Activated effector memory CD4-positive, alpha-beta T cell treated with anti-CD3 and anti-CD28 coated beads, Interleukin-2, amount 50 U/mL, for 16 hours (primary cell): ENCODE measurements at regions not wholly inside any gene's neighbourhood (a gene's known extent, or its start where the extent isn't known, plus 50 kb on each side); places are given as distances from the start of the nearest gene placed in this dataset.

ENCODE experiments used
- DNase-seq: peaks from one replicate; pipeline ENCODE4 v3.0.0-alpha.2; 2020

DNA sequence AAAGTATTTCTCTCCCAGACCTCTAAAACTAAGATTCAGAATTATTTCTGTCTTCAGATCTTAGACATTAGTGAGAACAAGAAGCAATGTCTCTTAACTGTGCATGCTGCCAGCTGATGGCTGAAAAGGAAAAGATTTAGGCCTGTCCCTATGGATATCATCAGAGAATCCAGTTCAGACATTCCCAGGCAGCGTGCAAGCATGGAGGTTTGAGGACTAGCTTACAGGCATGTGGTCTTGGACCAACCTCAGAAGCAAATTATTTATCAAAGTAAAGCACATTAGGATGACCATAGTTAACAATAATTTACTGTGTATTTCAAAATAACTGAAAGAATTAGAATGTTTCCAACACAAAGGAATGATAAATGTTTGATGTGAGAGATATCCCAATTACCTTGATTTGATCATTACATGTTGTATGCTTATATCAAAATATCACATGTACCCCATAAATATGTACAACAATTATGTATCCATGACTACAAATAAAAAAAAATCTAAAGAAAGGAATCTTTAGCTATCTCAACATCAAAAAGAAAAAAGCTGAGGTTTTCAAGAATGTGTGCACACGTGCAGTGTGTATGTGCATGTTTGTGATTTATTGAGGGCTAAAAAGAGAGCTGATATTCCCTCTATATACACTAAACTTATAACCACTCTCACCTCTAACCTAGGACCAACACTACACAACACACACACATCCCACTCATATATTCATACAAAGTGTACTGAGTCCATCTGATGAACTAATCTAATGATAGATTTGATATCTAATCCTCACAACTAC lies 108.9 kb upstream of the THBS1 start:
- no peak for DNase-seq

GRCh38 chr15:39472621-39473297 lies 108.1 kb upstream of the THBS1 start:
- DNase-seq: no peak

DNA sequence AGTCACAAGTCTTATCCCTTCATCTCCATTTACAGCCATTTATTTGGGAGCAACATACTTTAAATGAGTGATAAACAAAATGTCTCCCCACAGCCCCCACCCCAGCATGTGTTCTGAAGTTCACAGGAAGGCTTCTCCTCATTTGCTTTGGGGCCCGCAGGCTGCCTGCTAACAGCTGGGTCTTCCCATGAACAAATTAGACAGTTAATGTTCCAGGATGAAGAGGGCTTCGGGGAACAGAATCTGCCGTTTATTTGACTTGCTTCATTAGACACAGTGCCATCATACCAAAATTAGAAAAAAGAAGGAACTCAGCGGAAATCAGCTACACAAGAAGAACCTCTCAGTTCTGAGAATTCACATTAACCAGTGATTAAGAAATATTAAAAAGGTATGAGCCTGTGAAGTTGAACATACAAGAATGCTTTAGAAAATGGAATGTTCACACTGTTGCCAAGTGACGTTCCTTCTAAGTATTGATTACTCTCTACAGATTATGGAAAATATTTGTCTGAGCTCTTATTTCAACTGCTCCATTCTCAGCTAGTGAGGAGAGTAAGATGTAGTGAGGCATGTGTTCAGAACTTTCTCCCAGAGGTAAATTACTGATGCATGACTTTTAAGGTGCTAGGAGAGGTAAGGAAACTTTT lies 107.5 kb upstream of the THBS1 start:
- no peak for DNase-seq

- no peak for DNase-seq
Observed at GRCh38 chr15:39474657-39475056, 106.2 kb upstream of the THBS1 start.

GRCh38 chr15:39478996-39479395 lies 101.9 kb upstream of the THBS1 start:
- DNase-seq: no peak

DNA sequence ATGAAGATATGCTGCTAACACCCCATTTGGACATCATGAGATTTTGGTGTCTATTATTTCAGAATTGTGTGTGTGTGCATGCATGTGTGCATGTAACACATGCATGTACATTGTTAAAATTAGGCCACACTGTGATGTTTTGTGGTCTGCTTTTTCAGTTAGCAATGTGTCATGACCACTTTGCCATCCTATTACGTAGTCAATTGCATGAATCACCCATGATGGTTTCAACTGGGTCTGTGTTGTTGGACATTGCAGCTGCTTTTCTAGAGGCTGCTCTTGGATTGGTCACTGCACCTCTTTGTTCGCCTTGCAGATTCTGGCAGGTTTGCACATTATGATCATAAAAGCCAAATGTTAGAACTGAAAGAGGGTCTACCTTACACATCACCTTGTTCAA lies 101.0 kb upstream of the THBS1 start:
- no peak for DNase-seq

- no peak for DNase-seq
Observed at GRCh38 chr15:39482459-39482858, 98.4 kb upstream of the THBS1 start.

DNA sequence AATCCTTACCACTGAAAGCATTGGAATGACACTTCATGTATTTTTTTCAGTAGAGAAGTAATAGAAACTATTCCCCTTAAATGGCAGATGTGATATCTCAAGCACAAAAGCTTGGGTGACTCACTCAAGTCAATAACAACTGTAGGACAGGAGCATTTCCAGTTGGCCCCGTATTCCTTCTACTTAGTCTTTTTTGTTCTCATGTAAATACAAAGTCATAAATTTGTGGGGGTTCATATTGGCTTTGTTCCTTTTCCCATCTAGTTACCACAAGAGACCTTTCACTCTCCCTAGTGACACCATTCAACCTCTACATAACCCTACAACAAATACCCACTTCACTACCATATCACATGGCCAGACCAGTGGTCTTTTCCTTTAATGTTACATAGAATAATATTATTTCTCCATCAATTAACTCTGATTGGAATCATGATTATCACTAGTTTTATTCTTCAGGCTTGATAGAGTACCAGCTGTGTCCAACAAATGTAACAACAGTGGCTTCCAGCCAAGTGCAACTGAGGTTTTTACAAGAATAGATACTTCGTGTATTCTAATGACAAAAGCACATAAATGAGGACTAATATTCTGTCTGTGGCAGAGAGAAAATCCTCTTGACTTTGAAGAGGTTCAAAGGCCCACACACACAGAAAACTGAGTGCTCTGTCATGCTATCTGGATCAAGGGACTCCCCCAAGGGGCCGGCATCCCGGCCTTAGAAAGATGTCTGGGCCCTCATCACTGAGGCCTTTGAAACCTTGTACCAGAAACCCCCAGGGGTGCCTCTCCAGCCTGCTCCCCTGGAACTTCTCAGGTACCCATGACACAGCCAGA lies 94.0 kb upstream of the THBS1 start:
- no peak for DNase-seq

- no peak for DNase-seq
Observed at GRCh38 chr15:39487458-39487735, 93.5 kb upstream of the THBS1 start.

DNA sequence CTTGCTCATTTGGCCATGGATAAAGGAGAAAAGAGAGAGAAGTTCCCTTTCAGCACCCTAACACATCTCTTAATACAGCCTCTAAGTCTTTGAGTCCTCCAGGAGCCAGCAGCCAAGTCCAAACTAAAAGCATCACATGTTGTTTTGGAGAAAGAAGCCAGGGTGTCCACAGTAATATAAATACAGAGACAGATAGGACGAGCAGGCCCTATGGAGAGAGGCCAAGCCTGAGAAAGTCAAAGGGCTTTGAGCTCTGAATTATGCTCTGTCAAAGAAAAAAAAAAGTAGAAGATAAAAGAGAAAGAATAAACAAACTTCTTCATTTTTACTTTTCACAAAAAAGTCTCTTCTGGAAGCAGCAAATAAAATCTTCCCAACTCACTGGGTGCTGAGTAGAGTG lies 92.4 kb upstream of the THBS1 start:
- DNase-seq: no peak

- DNase-seq: no peak
Observed at GRCh38 chr15:39488961-39489360, 91.9 kb upstream of the THBS1 start.

DNA sequence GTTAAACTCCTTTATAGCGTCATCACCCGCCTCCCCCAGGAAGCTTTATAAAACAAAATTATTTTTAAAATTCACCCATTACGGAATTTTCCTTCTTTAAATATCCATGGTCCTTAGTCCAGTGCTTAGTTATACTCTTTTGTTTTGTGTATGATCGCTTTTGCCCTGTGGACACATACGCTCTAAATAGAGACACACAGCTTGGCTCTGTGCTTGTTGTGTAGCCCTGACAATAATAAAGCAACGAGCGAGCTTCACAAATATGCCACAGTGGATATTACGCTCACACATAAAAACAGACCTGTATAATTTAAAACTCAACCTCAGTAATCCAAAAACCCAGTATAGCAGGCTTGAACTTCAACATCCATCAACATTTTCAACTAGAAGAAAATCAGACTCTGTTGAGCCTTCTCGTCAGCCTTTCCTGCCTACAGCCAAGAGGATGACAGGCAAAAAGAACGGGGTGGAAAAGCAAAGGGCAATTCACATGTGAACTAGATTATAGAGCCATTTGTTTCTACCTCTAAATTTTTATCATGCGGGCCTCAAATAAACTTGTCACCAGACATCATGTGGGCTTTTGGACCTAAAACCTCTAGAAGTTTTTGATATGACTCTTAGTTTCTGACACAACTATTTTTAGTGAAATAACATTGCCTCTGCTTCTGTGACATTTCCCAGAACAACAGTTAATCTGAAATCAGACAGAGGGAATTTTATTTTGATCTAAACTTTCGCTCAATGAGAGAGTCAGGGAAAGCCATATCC lies 89.6 kb upstream of the THBS1 start:
- no peak for DNase-seq

DNA sequence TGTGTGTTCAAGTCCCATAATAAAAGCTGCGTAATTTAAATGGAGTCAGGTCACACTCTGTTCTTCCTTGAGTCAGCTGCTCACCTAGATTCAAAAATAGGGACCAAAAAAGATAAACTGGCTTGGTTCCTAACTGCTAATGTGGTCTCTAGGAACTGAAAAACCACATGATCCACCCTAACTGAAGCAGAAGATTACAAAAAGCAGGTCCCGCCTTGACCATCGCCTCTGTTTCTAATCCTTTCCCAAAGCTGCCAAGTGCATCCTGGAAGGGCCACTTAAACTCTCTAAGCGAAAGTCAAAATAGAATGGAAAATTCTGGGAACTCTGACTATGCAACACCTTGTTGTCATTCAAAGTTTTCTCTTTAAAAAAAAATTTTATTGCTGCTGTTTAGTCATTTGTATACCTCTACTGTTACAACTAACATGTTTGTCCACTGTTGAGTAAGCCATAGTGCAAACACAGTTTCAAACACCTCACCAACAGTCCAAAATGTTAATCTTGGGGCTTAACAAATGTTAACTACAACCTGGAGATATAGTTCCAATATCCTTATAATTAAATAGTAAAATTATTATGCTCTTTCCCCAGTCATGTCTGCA lies 88.9 kb upstream of the THBS1 start:
- no peak for DNase-seq

DNA sequence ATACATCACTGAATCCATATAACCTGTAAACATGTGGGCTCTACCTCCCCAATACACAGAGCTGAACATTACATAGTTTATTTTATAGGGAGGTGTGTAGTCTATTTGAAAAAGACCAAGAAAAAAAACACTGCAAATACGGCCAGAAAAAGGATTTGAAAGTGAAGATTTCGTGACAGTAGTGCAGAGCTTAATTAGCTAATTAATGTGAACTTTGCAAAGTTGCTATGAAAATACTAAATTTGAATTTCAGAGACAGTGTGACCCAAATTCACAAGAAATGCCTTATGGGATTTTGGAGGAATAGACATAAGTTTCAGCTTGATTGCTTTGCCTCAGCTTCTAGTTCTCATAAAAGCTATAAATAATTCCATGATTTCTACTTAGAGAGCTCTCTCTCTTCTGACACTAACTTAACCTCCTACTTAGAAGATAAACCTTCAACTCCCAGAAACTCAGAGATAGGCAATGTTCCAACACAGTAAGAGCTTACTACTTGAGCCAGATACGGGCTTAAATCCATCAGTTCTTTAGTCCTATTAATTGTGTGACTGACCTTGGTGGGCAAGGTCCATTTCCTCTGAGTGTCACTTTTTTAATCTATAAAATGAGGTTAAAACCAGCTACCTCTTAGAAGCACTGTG lies 87.3 kb upstream of the THBS1 start:
- DNase-seq: no peak

GRCh38 chr15:39494462-39494861 lies 86.4 kb upstream of the THBS1 start:
- no peak for DNase-seq

DNA sequence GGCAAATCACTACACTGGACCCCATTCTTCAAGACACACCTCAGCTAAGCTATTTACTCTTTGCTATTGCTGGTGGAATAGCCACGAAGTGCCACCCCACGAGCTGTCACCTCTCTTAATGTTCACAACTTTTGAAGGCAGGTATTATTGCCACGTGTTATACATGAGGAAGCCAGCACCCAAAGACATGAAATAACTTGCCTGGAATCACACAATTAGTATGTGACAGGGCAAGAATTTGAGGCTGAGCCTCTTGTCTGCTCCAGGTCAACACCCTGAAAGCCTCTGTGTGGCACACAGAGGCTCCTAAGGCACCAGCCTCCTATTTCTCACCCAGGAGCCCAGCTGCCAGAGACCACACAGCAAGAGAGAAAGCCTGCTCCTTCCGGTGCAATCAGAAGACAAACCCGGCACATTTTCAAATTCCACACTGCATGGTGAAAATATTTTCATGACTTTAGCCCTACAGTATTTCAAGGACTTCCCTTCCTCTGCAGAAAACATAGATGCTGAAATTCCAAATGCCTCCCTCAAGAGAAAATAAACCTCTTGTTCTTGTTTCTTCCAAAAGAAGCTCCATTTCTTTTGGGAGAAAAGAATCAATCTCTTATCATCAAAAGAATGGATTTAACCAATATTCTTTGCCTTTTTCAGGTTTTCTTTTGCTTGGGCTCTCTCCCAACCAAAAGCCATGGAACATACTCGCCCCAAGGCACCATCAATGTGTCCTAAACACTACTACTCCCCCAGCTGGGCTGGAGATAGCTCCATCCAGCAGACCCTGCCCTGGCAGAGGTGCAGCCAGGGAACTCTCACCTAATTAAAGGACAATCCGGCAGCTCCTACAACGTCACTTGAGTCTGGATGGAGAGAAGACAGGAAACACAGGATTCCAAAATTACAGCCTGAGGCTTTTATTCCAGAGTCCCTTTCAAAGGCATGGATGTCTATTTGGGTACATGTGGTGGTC lies 84.7 kb upstream of the THBS1 start:
- no peak for DNase-seq

GRCh38 chr15:39497016-39497758 lies 83.7 kb upstream of the THBS1 start:
- no peak for DNase-seq

DNA sequence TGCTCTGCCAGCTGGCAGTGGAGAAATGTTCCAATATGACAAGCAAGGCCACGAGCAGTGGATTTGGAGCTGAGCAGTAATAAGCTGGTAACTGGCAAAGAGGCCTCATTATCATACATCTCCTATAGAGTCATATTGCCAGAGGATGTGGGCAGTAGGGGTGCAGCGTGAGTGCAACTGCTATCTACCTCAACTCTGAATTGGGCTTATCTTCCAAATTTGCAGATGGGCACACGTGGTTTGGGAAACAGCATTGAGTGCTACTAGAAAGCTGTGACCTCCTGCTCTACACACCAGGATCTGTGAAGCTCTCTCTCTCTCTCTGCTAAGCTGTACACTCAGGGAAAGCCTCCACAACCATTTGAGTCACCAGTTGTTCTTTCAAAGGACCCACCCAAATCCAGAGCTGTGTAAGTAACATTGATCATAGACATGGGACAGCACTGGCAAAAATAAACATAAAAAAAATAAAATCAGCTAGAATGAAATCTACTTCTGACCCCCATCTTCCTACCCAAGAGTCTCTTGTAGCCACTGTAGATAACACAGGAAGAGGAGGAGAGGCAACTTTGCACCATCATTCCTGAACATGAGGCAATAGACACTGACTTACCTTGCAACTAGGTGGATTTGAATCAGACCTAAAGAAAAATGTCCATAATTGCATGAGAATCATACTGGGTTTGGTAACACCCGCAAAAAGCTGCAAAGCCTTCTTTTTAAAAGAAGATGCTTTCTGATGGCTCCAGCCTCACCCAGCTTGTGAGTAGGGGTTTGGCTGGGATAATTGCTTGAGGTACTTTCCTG lies 82.9 kb upstream of the THBS1 start:
- no peak for DNase-seq

DNA sequence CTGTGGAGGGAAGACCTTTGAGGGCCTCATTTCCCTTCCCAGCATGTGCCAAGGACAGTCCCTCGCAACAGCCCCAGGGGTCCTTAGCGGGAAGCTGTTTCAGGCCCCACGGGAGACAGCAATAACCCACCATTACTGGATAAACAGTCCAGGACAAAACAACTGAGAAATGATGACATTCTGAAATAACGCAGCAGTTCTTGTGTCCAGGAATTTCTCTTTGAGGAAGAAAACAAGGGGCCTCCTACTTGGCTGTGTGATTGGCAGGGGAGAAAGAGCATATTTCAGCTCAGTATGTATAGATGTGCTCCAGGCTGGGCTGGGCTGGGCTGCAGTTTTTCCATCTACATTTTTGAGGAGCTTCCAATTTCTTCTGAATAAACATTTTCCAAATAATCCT lies 82.2 kb upstream of the THBS1 start:
- no peak for DNase-seq
